HG03280 (cell line): ENCODE measurements at regions not wholly inside any gene's neighbourhood (a gene's known extent, or its start where the extent isn't known, plus 50 kb on each side); places are given as distances from the start of the nearest gene placed in this dataset.
"Not testable (repeated sequence)": the region's sequence is repeated elsewhere in the genome, so short reads cannot be mapped to it uniquely, and the experiment has no call there.

ENCODE experiments used
- ATAC-seq: cut with Tn5 transposase; IDR thresholded peaks from one replicate; pipeline ENCODE4 v1.9.1; 2021; ENCODE audit warnings: mild to moderate bottlenecking, moderate library complexity; ENCODE audit not compliant: unreplicated experiment

GRCh38 chr7:19378345-19378714, 233.1 kb upstream of the FERD3L start:
- ATAC-seq = no peak

- no peak for ATAC-seq
These were observed 232.6 kb upstream of the FERD3L start for GRCh38 chr7:19377611-19378344.

GRCh38 chr7:19376538-19376937, 231.3 kb upstream of the FERD3L start:
- no peak for ATAC-seq

GRCh38 chr7:19375976-19376375, 230.8 kb upstream of the FERD3L start:
- no peak for ATAC-seq

GRCh38 chr7:19373334-19373733, 228.1 kb upstream of the FERD3L start:
- no peak for ATAC-seq

GRCh38 chr7:19369806-19370205, 224.6 kb upstream of the FERD3L start:
- ATAC-seq = no peak

- no peak for ATAC-seq
These were observed 224.0 kb upstream of the FERD3L start for GRCh38 chr7:19369182-19369581.

GRCh38 chr7:19368491-19368925, 223.3 kb upstream of the FERD3L start:
- no peak for ATAC-seq

GRCh38 chr7:19364950-19365349, 219.7 kb upstream of the FERD3L start:
- no peak for ATAC-seq

GRCh38 chr7:19362099-19362498, 216.9 kb upstream of the FERD3L start:
- no peak for ATAC-seq

- no peak for ATAC-seq
These were observed 208.0 kb upstream of the FERD3L start for GRCh38 chr7:19353180-19353579.

- no peak for ATAC-seq
These were observed 207.1 kb upstream of the FERD3L start for GRCh38 chr7:19352305-19352695.

- ATAC-seq = no peak
These were observed 206.4 kb upstream of the FERD3L start for GRCh38 chr7:19351341-19352304.

GRCh38 chr7:19339512-19339911, 194.3 kb upstream of the FERD3L start:
- no peak for ATAC-seq

- ATAC-seq = not testable (repeated sequence)
These were observed 193.3 kb upstream of the FERD3L start for GRCh38 chr7:19338512-19338911.

- no peak for ATAC-seq
These were observed 191.7 kb upstream of the FERD3L start for GRCh38 chr7:19336836-19337383.

- ATAC-seq = no peak
These were observed 188.5 kb upstream of the FERD3L start for GRCh38 chr7:19333706-19334105.

GRCh38 chr7:19327018-19327417, 181.8 kb upstream of the FERD3L start:
- ATAC-seq = no peak

- no peak for ATAC-seq
These were observed 176.8 kb upstream of the FERD3L start for GRCh38 chr7:19322002-19322401.

- no peak for ATAC-seq
These were observed 173.1 kb upstream of the FERD3L start for GRCh38 chr7:19318287-19318686.

- no peak for ATAC-seq
These were observed 172.2 kb upstream of the FERD3L start for GRCh38 chr7:19317461-19317860.

GRCh38 chr7:19312416-19312815, 167.2 kb upstream of the FERD3L start:
- no peak for ATAC-seq
